Globus pallidus (tissue), 1 donor: ENCODE measurements at regions not wholly inside any gene's neighbourhood (a gene's known extent, or its start where the extent isn't known, plus 50 kb on each side); places are given as distances from the start of the nearest gene placed in this dataset.
A peak's percentile ranks its signal among the peaks of the same experiment; 100 is the strongest.
"Not testable (repeated sequence)": the region's sequence is repeated elsewhere in the genome, so short reads cannot be mapped to it uniquely, and the experiment has no call there.

ENCODE experiments used
- DNase-seq: peaks from one replicate; pipeline ENCODE4 v3.0.0-alpha.2; 2015; ENCODE audit warnings: low spot score

DNA sequence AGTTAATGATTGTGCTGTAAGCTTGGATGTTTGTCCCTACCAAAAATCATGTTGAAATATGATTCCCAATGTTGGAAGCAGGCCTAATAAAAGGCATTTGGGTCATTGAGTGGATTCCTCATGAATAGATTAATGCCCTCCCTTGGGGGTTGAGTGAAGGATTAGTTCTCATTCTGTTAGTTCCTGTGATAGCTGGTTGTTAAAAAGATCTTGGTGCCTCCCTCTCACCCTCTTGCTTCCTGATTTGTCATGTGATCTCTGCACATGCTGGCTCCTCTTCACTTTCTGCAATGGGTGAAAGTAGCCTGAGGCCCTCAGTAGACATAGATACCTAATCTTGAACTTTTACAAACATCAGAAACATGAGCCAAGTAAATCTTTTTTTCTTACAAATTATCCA, 115.6 kb upstream of the HCRTR2 start:
- DNase-seq = no peak

DNA sequence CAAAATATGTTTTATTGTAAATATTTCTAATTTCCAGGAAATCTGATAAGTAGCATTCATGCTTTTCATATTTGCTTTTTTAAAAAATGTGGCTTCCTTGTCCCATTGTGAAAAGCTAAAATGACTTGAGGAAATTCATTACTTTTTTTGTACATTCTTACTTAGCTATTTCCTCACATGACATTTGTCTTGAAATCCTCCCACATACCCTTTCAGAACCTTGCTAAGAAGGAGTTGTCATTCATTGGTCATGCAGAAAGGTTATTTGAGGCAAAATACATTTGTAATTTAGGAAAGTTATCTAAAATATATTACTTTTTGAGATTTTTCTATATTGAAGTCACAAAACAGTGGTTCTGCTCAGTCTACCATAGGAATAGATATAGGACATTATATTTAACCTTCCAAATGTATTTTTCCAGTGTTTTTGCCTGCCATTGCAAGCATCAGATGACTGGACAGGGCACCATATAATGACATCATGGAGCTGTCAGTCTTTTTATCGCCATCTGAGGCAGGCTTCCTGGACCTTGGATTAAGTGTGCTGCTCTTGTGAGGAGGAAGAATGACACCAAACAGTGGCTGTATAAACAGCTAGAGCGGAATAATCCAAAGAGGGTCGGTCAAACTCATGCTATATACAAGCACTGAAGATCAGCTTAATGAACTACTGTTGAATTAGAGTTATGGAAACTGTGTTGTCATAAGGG, 109.4 kb upstream of the HCRTR2 start:
- DNase-seq = no peak

DNA sequence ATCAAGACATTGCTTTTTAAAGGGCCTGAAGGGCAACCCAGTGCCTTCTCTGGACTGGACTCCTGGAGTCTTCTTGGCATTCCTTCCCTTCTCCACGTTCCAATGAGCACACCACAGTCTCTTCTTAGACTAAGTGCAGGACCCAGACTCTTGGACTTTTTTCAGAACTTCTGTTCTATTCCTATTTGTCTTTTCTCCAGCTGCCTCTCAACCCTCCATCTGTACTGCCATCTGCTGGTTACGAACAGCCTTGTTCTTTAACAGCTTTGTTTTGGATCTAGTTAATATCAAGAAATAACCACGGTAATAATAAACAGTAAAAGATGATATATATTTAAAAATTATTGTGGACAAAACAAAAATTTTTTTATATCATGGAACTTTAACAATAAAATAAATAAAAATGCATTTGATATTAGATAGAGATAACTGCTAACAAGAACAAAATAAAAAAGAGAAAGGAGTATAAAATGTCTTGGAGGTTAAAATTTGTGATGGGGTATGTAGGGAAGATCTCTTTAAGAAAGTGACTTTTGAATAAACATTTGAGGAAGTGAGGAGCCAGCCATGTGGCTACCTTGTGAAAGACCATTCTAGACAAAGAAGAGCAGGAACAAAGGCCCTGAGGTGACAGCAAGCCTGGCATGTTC, 105.1 kb upstream of the HCRTR2 start:
- peak; percentile 14 for DNase-seq

DNA sequence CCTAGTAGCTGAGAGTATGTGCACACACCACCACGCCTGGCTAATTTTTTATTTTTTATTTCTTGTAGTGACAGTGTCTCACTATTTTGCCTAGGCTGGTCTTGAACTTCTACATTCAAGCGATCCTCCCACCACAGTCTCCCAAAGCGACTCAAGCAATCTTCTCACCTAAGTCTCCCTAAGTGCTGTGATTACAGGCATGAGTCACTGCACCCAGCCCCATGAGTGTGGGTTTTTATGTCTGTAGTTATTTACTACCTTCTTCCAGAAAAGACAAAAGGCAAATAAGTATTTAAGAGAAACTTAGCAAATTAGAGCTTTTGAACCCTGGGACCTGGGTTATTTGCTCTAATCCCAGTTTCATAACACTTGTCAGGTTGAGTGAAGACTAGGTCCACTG, 92.3 kb upstream of the HCRTR2 start:
- DNase-seq = no peak

DNA sequence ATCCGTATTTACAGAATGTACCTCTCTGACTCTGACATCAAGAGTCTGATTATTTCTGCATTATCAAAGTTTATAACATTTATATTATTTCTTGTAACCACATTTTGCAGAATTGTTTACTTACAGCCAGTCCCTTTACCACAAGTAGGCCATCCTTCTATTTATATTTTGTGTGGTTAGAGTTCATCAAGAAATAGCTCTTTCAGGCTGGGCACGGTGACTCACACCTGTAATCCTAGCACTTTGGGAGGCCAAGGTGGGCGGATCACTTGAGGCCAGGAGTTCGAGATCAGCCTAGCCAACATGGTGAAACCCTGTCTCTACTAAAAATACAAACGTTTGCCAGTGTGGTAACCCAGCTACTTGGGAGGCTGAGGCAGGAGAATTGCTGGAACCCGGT, 86.3 kb upstream of the HCRTR2 start:
- DNase-seq = not testable (repeated sequence)

DNA sequence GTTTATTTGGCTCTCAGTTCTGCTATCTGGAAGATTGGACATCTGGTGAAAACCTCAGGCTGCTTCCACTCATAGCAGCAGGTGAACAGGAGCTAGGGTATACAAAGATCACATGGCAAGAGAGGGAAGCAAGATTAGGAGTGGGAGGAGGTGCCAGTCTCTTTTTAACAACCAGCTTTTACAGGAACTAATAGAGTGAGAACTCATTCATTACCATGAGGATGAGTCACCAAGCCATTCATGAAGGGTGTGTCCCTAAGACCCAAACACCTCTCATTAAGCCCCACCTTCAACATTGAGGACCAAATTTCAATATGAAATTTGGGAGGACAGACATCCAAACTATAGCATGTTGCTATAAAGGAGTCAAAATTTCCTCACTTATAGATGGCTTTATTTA, 85.4 kb upstream of the HCRTR2 start:
- no peak for DNase-seq

DNA sequence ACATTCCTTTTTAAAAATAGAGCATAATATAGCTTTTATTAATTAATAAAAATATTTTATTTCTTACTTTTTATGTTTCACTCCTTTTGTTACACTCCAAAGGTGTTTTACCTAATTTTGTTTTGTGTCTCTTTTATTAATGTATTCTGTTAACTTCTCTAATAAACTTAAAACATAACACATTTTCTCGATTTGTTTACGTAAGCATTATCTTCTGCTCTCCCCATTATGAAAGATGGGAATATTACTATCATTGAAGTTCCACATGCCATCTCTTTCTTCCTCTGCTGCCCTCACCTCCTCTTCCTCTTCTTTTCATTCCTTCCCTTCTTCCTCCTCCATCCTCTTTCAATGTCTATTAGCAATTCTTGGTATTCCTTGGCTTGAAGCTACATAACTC, 85.0 kb upstream of the HCRTR2 start:
- no peak for DNase-seq

DNA sequence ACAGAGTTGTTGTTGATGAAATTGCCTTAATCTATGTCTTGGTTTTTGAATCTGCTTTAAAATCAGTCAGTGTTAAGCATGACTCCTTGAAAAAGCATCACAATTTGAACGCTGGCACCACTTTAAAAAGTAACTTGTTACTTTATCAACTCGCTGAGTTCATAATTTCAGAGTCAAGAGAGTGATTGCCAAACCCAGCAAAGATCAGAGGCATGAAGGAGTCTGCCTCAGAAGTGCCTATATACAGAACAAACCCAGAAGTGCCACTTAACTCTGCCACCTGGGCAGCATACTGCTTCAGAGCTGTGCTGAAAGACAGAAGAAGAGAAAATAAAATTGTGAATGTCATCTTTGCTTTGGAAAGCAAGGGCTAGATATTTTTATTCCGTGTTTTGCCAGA, 73.6 kb upstream of the HCRTR2 start:
- DNase-seq = no peak

DNA sequence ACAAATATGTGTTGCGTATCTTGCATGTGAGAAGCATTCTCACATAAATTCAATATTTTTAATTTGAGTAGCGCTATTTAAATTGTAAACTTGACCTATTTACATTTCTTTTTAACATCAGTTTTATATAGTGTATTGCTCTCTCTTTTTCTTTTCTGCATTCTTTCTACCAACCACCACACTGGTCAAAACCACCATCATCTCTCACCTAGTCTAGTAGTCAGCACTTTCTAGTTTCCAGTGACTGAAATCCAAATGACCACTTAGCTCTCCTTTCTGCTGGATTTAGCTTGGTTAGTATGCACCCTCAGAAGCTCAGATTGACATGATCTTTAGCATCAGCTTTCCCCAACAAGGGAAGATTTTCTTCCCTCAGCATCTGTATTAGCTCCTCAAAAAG, 73.2 kb upstream of the HCRTR2 start:
- no peak for DNase-seq

DNA sequence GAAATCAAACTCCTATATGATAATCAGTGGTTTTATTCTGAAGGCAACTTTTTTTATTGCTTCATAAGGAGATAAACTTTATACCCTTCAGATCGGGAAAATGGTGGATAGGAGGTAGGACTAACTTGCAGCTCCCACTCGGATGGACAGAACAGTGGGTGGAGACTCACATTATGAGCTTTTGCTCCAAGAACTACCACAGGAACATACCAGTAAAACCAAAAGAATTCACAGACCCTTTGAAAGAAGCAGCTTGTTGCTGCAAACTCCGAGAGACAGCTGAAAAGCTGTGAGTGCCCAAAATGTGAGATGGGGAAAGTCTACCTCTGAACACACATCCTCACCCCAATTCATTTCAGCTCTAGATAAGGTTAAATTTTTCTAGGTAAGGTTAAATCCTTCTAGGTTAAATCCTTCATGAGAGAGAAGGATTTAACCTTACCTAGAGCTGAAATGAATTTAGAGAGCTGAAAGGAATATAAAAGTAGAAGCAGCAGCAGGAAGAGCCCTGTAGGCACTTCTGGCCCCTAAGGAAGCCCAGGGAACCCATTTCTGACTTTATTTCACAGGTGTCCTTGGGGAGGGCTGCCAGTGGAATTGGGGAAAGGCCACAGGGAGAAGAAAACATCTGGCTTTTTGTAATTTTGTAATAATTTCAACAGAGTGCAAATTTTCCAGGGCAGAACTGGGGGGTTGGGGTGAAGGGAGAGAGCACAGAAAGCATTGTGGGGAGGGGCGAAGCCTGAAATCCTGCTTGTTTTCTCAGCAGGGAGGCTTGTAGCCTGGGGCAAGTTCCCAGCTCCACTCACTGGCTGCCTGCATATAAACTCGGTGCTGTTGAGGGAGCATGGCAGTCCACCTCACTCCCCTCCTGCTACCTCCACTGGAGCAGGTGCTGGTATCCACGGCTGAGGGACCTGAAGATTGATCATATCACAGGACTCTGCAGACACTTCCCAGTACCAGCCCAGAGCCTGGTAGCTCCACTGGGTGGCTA, 65.9 kb upstream of the HCRTR2 start:
- DNase-seq = no peak

DNA sequence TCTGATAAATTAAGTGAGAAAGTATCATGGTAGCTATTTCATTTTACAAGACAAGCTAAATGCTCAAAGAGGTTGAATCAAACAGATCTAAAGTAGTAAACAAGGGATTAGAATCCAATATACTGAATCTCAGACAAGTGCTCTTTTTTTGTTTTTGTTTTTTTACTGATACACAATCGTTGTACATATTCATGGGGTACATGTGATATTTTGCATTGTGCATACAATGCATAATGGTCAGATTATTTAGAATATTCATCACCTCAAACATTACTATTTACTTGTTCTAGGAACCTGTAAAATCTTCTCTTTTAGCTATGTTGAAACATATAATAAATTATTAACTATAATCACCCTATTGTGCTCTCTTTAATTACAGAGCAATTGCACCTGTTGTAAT, 57.0 kb upstream of the HCRTR2 start:
- no peak for DNase-seq

DNA sequence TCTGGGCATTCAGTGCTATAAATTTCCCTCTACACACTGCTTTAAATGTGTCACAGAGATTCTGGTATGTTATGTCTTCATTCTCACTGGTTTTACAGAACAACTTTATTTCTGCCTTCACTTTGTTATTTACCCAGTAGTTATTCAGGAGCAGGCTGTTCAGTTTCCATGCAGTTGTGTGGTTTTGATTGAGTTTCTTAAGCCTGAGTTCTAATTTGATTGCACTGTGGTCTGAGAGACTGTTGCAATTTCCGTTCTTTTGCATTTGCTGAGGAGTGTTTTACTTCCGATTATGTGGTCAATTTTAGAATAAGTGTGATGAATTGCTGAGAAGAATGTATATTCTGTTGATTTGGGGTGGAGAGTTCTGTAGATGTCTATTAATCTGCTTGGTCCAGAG, 50.1 kb upstream of the HCRTR2 start:
- DNase-seq = not testable (repeated sequence)
